ENCODE measurements at regions not wholly inside any gene's neighbourhood (a gene's known extent, or its start where the extent isn't known, plus 50 kb on each side); places are given as distances from the start of the nearest gene placed in this dataset.
"Not testable (repeated sequence)": the region's sequence is repeated elsewhere in the genome, so short reads cannot be mapped to it uniquely, and the experiment has no call there.

GRCh38 chr5:154542581-154542980, 64.6 kb upstream of the HAND1 start:
- DNase-seq: no peak

GRCh38 chr5:154542000-154542399, 64.0 kb upstream of the HAND1 start:
- DNase-seq: no peak

GRCh38 chr5:154541553-154541952, 63.5 kb upstream of the HAND1 start:
- DNase-seq: peak; percentile 7

GRCh38 chr5:154540600-154540999, 62.6 kb upstream of the HAND1 start:
- no peak for DNase-seq

GRCh38 chr5:154538492-154538891, 60.5 kb upstream of the HAND1 start:
- no peak for DNase-seq

- not testable (repeated sequence) for DNase-seq
Observed at GRCh38 chr5:154536439-154536838, 58.4 kb upstream of the HAND1 start.

- DNase-seq: no peak
Observed at GRCh38 chr5:154535535-154535934, 57.5 kb upstream of the HAND1 start.

GRCh38 chr5:154534457-154535050, 56.5 kb upstream of the HAND1 start:
- DNase-seq: no peak

GRCh38 chr5:154529282-154529681, 51.3 kb upstream of the HAND1 start:
- no peak for DNase-seq

GRCh38 chr5:154528005-154528594, 50.1 kb upstream of the HAND1 start:
- no peak for DNase-seq
